K562 (cell line): ENCODE measurements at regions not wholly inside any gene's neighbourhood (a gene's known extent, or its start where the extent isn't known, plus 50 kb on each side); places are given as distances from the start of the nearest gene placed in this dataset.

ENCODE experiments used
- ATAC-seq: fragments of 200-7000 bp; cut with Tn5 transposase; 3 replicates; pipeline ENCODE4 v1.9.1; 2020; ENCODE audit warnings: moderate library complexity
- BruUV-seq: library from RNA; stranded (reverse); fragments of 400-500 nt; replicated peaks from 2 replicates; lab custom pipeline; 2021; lab: Mats Ljungman, UMichigan
- CTCF ChIA-PET: fragments of 300-600 bp; formaldehyde crosslinking; extraction: SDS; loops from one replicate; lab custom pipeline; 2021; ENCODE audit warnings: low intra/inter-chr PET ratio; lab: Yijun Ruan, JAX
- POLR2A ChIA-PET: fragments of 300-600, 350-650 bp; sonication (Branson Sonifier 250); formaldehyde crosslinking; extraction: SDS; loops from one replicate; lab custom pipeline; 2021; ENCODE audit warnings: antibody characterized with exemption, inconsistent platforms; lab: Yijun Ruan, JAX
- DNase-seq, 4 experiments: peaks; one replicate each; pipeline versions ENCODE4 v3.0.0 to v3.0.0-alpha.2; 2011 to 2018; ENCODE audit warnings: low spot score in 3 of 4, mixed read lengths in 3 of 4; ENCODE audit errors: extremely low read depth in 1 of 4
- FAIRE-seq: peaks from 2 replicates; lab custom pipeline; 2011; peaks lifted over from hg19 to GRCh38; lab: Jason Lieb, UNC
- H2AFZ ChIP-seq: 2 replicates; pipeline ENCODE4 v1.6.0; 2011; ENCODE audit warnings: low read depth, low read length, control low read depth, inconsistent platforms
- H3K27ac ChIP-seq: fragments of 200-600 bp; 3 replicates; pipeline ENCODE4 v1.8.0; 2011; ENCODE audit warnings: low read depth, mild to moderate bottlenecking, control low read depth, inconsistent platforms, low read length, moderate library complexity, mixed read lengths; ENCODE audit errors: extremely low read depth
- H3K27me3 ChIP-seq, 2 experiments: fragments of 300-600 bp in 1 of 2; 2 replicates in 1 of 2; 3 replicates in 1 of 2; pipeline versions ENCODE4 v1.6.0 to v1.8.0; 2011; ENCODE audit warnings: inconsistent platforms in 2 of 2, low read length in 2 of 2, mild to moderate bottlenecking in 1 of 2, mixed read lengths in 1 of 2, moderate library complexity in 1 of 2; ENCODE audit not compliant: control insufficient read depth in 2 of 2, insufficient read depth in 2 of 2
- H3K36me3 ChIP-seq: fragments of 300-600 bp; 3 replicates; pipeline ENCODE4 v1.8.0; 2011; ENCODE audit warnings: mild to moderate bottlenecking, low read length, inconsistent platforms; ENCODE audit not compliant: control insufficient read depth, insufficient read depth
- H3K4me1 ChIP-seq, 2 experiments: fragments of 200-600 bp in 1 of 2; replicated peaks in 1 of 2; 2 replicates in 1 of 2; 3 replicates in 1 of 2; pipeline versions ENCODE4 v1.5.1 to v1.8.0; 2011; ENCODE audit warnings: inconsistent platforms in 2 of 2, low read length in 2 of 2, mild to moderate bottlenecking in 1 of 2, mixed read lengths in 1 of 2, moderate library complexity in 1 of 2; ENCODE audit not compliant: control insufficient read depth in 2 of 2, insufficient read depth in 2 of 2
- H3K4me2 ChIP-seq: 2 replicates; pipeline ENCODE4 v1.6.1; 2011; ENCODE audit warnings: low read length, control low read depth, inconsistent platforms, mixed read lengths; ENCODE audit not compliant: insufficient read depth
- H3K4me3 ChIP-seq: fragments of 200-600 bp; sonication (generic), shearing (Covaris generic); 2 replicates; pipeline ENCODE4 v1.5.1; 2016; ENCODE audit warnings: control low read depth, inconsistent platforms
- H3K79me2 ChIP-seq: fragments of 200-600 bp; 3 replicates; pipeline ENCODE4 v1.8.0; 2011; ENCODE audit warnings: low read length, inconsistent platforms; ENCODE audit not compliant: control insufficient read depth, insufficient read depth
- H3K9ac ChIP-seq, 2 experiments: 2 replicates each; pipeline versions ENCODE4 v1.6.0 to v1.6.1; 2011; ENCODE audit warnings: low read depth in 2 of 2, low read length in 2 of 2, control low read depth in 1 of 2, inconsistent platforms in 1 of 2, mild to moderate bottlenecking in 1 of 2, mixed read lengths in 1 of 2; ENCODE audit not compliant: insufficient read depth in 1 of 2
- H3K9me1 ChIP-seq: one replicate; pipeline ENCODE4 v1.6.0; 2011; ENCODE audit warnings: inconsistent platforms, mild to moderate bottlenecking, low read length, moderate library complexity; ENCODE audit not compliant: control insufficient read depth, insufficient read depth
- H3K9me3 ChIP-seq: replicated peaks from 2 replicates; pipeline ENCODE4 v1.5.1; 2011; ENCODE audit warnings: low read depth, low read length, inconsistent platforms; ENCODE audit not compliant: control insufficient read depth, insufficient read depth
- H4K20me1 ChIP-seq: replicated peaks from 2 replicates; pipeline ENCODE4 v1.6.1; 2011; ENCODE audit warnings: low read length, inconsistent platforms, mixed read lengths; ENCODE audit not compliant: control insufficient read depth, insufficient read depth
- ETS1 ChIP-seq: conservative IDR thresholded peaks from 2 replicates; pipeline ENCODE4 v1.6.1; 2011; ENCODE audit warnings: low read depth, mild to moderate bottlenecking, low read length; ENCODE audit not compliant: control insufficient read depth
- EWSR1 ChIP-seq: fragments of 450-650 bp; IDR thresholded peaks from 2 replicates; pipeline ENCODE4 v1.6.1; 2018; ENCODE audit warnings: borderline replicate concordance, mild to moderate bottlenecking, low read depth, moderate library complexity; ENCODE audit not compliant: partially characterized antibody
- KAT8 ChIP-seq: fragments of 450-650 bp; IDR thresholded peaks from 2 replicates; pipeline ENCODE4 v1.6.1; 2016; ENCODE audit warnings: low read depth, mild to moderate bottlenecking
- KDM2B ChIP-seq: fragments of 250-450 bp; sonication (Bioruptor Pico); IDR thresholded peaks from 2 replicates; pipeline ENCODE4 v1.8.0; 2021; ENCODE audit warnings: mild to moderate bottlenecking, moderate library complexity
- MAFG ChIP-seq: fragments of 450-650 bp; conservative IDR thresholded peaks from 2 replicates; pipeline ENCODE4 v1.6.1; 2016; ENCODE audit warnings: missing genetic modification characterization, missing compliant biosample characterization
- NR2C2 ChIP-seq, 2 experiments: fragments of 200-800 bp in 1 of 2; sonication (Bioruptor generic) in 1 of 2; sonication (generic) in 1 of 2; formaldehyde crosslinking in 1 of 2; IDR thresholded peaks; 2 replicates each; pipeline versions ENCODE4 v1.6.1 to v1.8.0; 2016 to 2022; ENCODE audit warnings: mild to moderate bottlenecking in 1 of 2, missing compliant biosample characterization in 1 of 2, missing genetic modification characterization in 1 of 2, missing genetic modification reagents in 1 of 2
- POU5F1 ChIP-seq: fragments of 150-350 bp; IDR thresholded peaks from 2 replicates; pipeline ENCODE4 v1.6.1; 2014; ENCODE audit warnings: borderline replicate concordance, low read length, low read depth, mild to moderate bottlenecking; ENCODE audit not compliant: partially characterized antibody
- PREB ChIP-seq: sonication (generic); formaldehyde crosslinking; IDR thresholded peaks from 2 replicates; pipeline ENCODE4 v1.8.1; 2023; ENCODE audit warnings: mild to moderate bottlenecking, missing genetic modification reagents
- SMAD1 ChIP-seq: fragments of 150-350 bp; IDR thresholded peaks from 2 replicates; pipeline ENCODE4 v1.6.1; 2014; ENCODE audit warnings: low read length, low read depth; ENCODE audit not compliant: partially characterized antibody
- SOX6 ChIP-seq: fragments of 450-650 bp; IDR thresholded peaks from 2 replicates; pipeline ENCODE4 v1.6.1; 2014; ENCODE audit warnings: mild to moderate bottlenecking
- TFAM ChIP-seq: fragments of 250-450 bp; sonication (Bioruptor Pico); conservative IDR thresholded peaks from 2 replicates; pipeline ENCODE4 v1.5.0; 2021; ENCODE audit warnings: mild to moderate bottlenecking, moderate library complexity
- U2AF2 ChIP-seq: fragments of 200-400 bp; formaldehyde crosslinking; optimal IDR thresholded peaks from 2 replicates; pipeline ENCODE3; 2017; ENCODE audit warnings: low read depth, mild to moderate bottlenecking, low read length
- ZNF140 ChIP-seq: fragments of 250-450 bp; sonication (Bioruptor Pico); IDR thresholded peaks from 2 replicates; pipeline ENCODE4 v1.8.0; 2021; ENCODE audit warnings: moderate library complexity, mild to moderate bottlenecking, inconsistent platforms
- ZNF224 ChIP-seq: sonication (generic); formaldehyde crosslinking; IDR thresholded peaks from 2 replicates; pipeline ENCODE4 v1.8.0; 2022; ENCODE audit warnings: mild to moderate bottlenecking, missing genetic modification reagents
- ZNF609 ChIP-seq: sonication (generic); formaldehyde crosslinking; IDR thresholded peaks from 2 replicates; pipeline ENCODE4 v1.8.1; 2023; ENCODE audit warnings: missing genetic modification reagents, mild to moderate bottlenecking, borderline replicate concordance
- ZNF785 ChIP-seq: fragments of 250-450 bp; sonication (Bioruptor Pico); IDR thresholded peaks from 2 replicates; pipeline ENCODE4 v1.4.0; 2020; ENCODE audit warnings: mild to moderate bottlenecking
- WGBS: fragments of 100-300 bp; shearing (Covaris generic); methylation state at CpG from one replicate; pipeline ENCODE4 v1.1.6; 2016; ENCODE audit warnings: low coverage, mixed read lengths; ENCODE audit not compliant: insufficient coverage; ENCODE audit errors: missing lambda C conversion rate; 5-methylcytosine and 5-hydroxymethylcytosine counted together
- in situ Hi-C: fragments of 300-500 bp; cut with MboI; formaldehyde crosslinking; loops from 4 replicates; pipeline ENCODE4 v1.15.0; 2018; ENCODE audit warnings: inconsistent platforms, mixed read lengths
- intact Hi-C: fragments of 100-400 bp; cut with micrococcal nuclease; formaldehyde crosslinking; loops from 2 replicates; pipeline ENCODE4 v1.14.2; 2022

GRCh38 chr4:108532187-108532586 is 88.2 kb upstream of the RPL34 start:
- ATAC-seq, result no peak
- in situ Hi-C loops (no loop called here), intact Hi-C loops (no loop called here)
- ChIA-PET CTCF (no interaction called here), POLR2A (interaction anchor here (1.4 kb wide), 1 partner anchor 88 kb away, joined by 3 read pairs; the partner anchor contains the start of gene RPL34)
- H3K36me3 ChIP-seq, result no peaks in the 10 kb centered on the region
- H2AFZ ChIP-seq, result no peak overlapping the region
- H3K9me1 ChIP-seq, result no peaks in the 10 kb centered on the region
- no peak overlapping the region for H3K4me2 ChIP-seq
- H3K27me3 ChIP-seq, result peaks cover 2 to 9% of the 10 kb centered on the region in 2 experiments; a peak in 3 of 5 replicates
- no peaks in the 10 kb centered on the region for H3K4me1 ChIP-seq
- no TSS peak for BruUV-seq
- H3K79me2 ChIP-seq, result no peaks in the 10 kb centered on the region
- no peak for FAIRE-seq
- no peak overlapping the region for H3K27ac ChIP-seq
- H3K9ac ChIP-seq, result no peak overlapping the region
- H3K9me3 ChIP-seq, result no peaks in the 10 kb centered on the region
- 3% methylated on average over 5 of the region's 5 CpGs for WGBS
- no peak for DNase-seq
- no peak overlapping the region for H3K4me3 ChIP-seq
- H4K20me1 ChIP-seq, result no peaks in the 10 kb centered on the region; the same call in 1 of the 2 replicates
- TF ChIP-seq ZNF224 (CRISPR knock-in tag), result no peak
- no peak for TF ChIP-seq MAFG (tag)
- TF ChIP-seq ZNF609 (CRISPR knock-in tag), result no peak
- no peak for TF ChIP-seq ZNF140 (CRISPR knock-in tag)
- TF ChIP-seq POU5F1, result no peak
- TF ChIP-seq ZNF785 (CRISPR knock-in tag), result no peak
- no peak for TF ChIP-seq KDM2B
- TF ChIP-seq TFAM (CRISPR knock-in tag), result no peak
- no peak for TF ChIP-seq KAT8
- no peak for TF ChIP-seq SMAD1
- TF ChIP-seq NR2C2 (CRISPR knock-in tag; IDR thresholded peaks at IDR 0.05), result no peak
- TF ChIP-seq NR2C2 (tag; IDR thresholded peaks at IDR 0.05), result no peak
- TF ChIP-seq ETS1, result no peak
- no peak for TF ChIP-seq U2AF2
- TF ChIP-seq EWSR1, result no peak
- no peak for TF ChIP-seq SOX6
- TF ChIP-seq PREB, result no peak
